ENCODE measurements at regions not wholly inside any gene's neighbourhood (a gene's known extent, or its start where the extent isn't known, plus 50 kb on each side); places are given as distances from the start of the nearest gene placed in this dataset.

DNA sequence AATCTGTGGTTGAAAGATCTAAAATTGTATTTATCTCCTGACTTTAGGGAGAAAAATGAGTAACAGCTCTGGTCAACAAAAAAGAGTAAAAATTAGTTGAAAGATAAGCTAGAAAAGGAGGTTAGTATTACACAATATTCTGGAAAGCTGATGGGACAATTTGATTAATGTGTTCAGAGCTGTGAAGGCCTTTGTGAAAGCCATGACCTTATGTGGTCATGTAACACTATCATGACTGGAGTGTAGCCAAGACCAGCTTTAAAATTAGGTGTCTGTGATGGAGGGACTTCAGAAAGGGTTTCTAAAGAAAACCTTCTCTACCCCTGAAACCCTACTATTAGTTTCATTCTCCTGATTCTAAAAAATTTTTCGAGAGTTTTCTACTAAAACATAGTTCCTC lies 127.2 kb downstream of the NFKBIZ start:
- TF ChIP-seq FOXJ3 (CRISPR knock-in tag; IDR thresholded peaks at IDR 0.05) (no peak), TAF1 (IDR thresholded peaks at IDR 0.05; ENCODE audit: borderline replicate concordance, low read depth, low read length) (no peak), CTCF (IDR thresholded peaks at IDR 0.05) (no peak), CHD2 (IDR thresholded peaks at IDR 0.05; ENCODE audit: low read length, partially characterized antibody) (no peak), TEAD4 (IDR thresholded peaks at IDR 0.05; ENCODE audit: borderline replicate concordance, insufficient read depth) (no peak), SMC3 (IDR thresholded peaks at IDR 0.05; ENCODE audit: low read depth, low read length) (no peak), JUND (IDR thresholded peaks at IDR 0.05) (no peak), USF2 (IDR thresholded peaks at IDR 0.05; ENCODE audit: borderline replicate concordance, low read depth, low read length) (no peak), EP300 (IDR thresholded peaks at IDR 0.05; ENCODE audit: borderline replicate concordance in 1 of 2, low read depth in 1 of 2, low read length in 1 of 2) (no peak), POLR2AphosphoS5 (IDR thresholded peaks at IDR 0.05; ENCODE audit: low read depth, low read length) (no peak)
- TF ChIP-seq, protein P1, sequence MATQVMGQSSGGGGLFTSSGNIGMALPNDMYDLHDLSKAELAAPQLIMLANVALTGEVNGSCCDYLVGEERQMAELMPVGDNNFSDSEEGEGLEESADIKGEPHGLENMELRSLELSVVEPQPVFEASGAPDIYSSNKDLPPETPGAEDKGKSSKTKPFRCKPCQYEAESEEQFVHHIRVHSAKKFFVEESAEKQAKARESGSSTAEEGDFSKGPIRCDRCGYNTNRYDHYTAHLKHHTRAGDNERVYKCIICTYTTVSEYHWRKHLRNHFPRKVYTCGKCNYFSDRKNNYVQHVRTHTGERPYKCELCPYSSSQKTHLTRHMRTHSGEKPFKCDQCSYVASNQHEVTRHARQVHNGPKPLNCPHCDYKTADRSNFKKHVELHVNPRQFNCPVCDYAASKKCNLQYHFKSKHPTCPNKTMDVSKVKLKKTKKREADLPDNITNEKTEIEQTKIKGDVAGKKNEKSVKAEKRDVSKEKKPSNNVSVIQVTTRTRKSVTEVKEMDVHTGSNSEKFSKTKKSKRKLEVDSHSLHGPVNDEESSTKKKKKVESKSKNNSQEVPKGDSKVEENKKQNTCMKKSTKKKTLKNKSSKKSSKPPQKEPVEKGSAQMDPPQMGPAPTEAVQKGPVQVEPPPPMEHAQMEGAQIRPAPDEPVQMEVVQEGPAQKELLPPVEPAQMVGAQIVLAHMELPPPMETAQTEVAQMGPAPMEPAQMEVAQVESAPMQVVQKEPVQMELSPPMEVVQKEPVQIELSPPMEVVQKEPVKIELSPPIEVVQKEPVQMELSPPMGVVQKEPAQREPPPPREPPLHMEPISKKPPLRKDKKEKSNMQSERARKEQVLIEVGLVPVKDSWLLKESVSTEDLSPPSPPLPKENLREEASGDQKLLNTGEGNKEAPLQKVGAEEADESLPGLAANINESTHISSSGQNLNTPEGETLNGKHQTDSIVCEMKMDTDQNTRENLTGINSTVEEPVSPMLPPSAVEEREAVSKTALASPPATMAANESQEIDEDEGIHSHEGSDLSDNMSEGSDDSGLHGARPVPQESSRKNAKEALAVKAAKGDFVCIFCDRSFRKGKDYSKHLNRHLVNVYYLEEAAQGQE (IDR thresholded peaks at IDR 0.05; ENCODE audit: low read depth, low read length), result no peak
- TF ChIP-seq, protein P2, sequence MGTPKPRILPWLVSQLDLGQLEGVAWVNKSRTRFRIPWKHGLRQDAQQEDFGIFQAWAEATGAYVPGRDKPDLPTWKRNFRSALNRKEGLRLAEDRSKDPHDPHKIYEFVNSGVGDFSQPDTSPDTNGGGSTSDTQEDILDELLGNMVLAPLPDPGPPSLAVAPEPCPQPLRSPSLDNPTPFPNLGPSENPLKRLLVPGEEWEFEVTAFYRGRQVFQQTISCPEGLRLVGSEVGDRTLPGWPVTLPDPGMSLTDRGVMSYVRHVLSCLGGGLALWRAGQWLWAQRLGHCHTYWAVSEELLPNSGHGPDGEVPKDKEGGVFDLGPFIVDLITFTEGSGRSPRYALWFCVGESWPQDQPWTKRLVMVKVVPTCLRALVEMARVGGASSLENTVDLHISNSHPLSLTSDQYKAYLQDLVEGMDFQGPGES (IDR thresholded peaks at IDR 0.05; ENCODE audit: low read depth, low read length), result no peak
